T-cell (primary cell): ENCODE measurements at regions not wholly inside any gene's neighbourhood (a gene's known extent, or its start where the extent isn't known, plus 50 kb on each side); places are given as distances from the start of the nearest gene placed in this dataset.
"Not testable (repeated sequence)": the region's sequence is repeated elsewhere in the genome, so short reads cannot be mapped to it uniquely, and the experiment has no call there.

Experiments
- ATAC-seq, 4 experiments: fragments of 200-7000 bp in 3 of 4; fragments of 150-1000 bp in 1 of 4; cut with Tn5 transposase; replicated peaks in 1 of 4; 1 replicate in 3 of 4; 2 replicates in 1 of 4; pipeline ENCODE4 v1.10.0; 2021; ENCODE audit warnings: moderate library complexity in 3 of 4, mild to moderate bottlenecking in 2 of 4, moderate number of reproducible peaks in 1 of 4
- CTCF ChIA-PET, 2 donors: fragments of 300-600 bp; sonication (Branson Sonifier 250); formaldehyde crosslinking; loops; one replicate each; lab custom pipeline; 2022; ENCODE audit warnings: antibody characterized with exemption in 2 of 2; lab: Charles Lee
- POLR2A ChIA-PET, 2 donors: fragments of 300-600 bp; sonication (Branson Sonifier 250); formaldehyde crosslinking; loops; one replicate each; lab custom pipeline; 2022; ENCODE audit warnings: antibody characterized with exemption in 2 of 2; lab: Charles Lee
- DNase-seq, 35 experiments: peaks; one replicate each; pipeline versions ENCODE4 v3.0.0 to v3.0.0-alpha.2; 2013 to 2023
- H3K27ac ChIP-seq: one replicate; pipeline ENCODE4 v1.5.1; 2013; ENCODE audit warnings: low read length
- H3K27me3 ChIP-seq, 2 experiments: replicated peaks in 1 of 2; 1 replicate in 1 of 2; 2 replicates in 1 of 2; pipeline versions ENCODE4 v1.6.1 to v1.7.0; 2013; ENCODE audit warnings: low read length in 1 of 2, mixed read lengths in 1 of 2; ENCODE audit not compliant: control insufficient read depth in 2 of 2, insufficient read depth in 2 of 2; ENCODE audit errors: extremely low read depth in 1 of 2
- H3K36me3 ChIP-seq, 2 donors: 1 replicate in 1 of 2; 2 replicates in 1 of 2; pipeline versions ENCODE4 v1.6.1 to v1.7.0; 2013; ENCODE audit warnings: low read length in 1 of 2; ENCODE audit not compliant: control insufficient read depth in 2 of 2, insufficient read depth in 1 of 2; ENCODE audit errors: extremely low read depth in 1 of 2
- H3K4me1 ChIP-seq, 2 experiments: 1 replicate in 1 of 2; 2 replicates in 1 of 2; pipeline versions ENCODE4 v1.6.1 to v1.7.0; 2013; ENCODE audit warnings: low read length in 2 of 2, mixed read lengths in 1 of 2; ENCODE audit not compliant: insufficient read depth in 2 of 2, control insufficient read depth in 1 of 2; ENCODE audit errors: extremely low read depth in 1 of 2
- H3K4me3 ChIP-seq, 2 donors: 1 replicate in 1 of 2; 2 replicates in 1 of 2; pipeline versions ENCODE4 v1.5.1 to v1.7.0; 2013; ENCODE audit warnings: mild to moderate bottlenecking in 2 of 2, low read length in 1 of 2, moderate library complexity in 1 of 2; ENCODE audit not compliant: control insufficient read depth in 1 of 2; ENCODE audit errors: extremely low read depth in 1 of 2
- H3K9me3 ChIP-seq: 2 replicates; pipeline ENCODE4 v1.7.0; 2013
- H3K27ac Mint-ChIP-seq, 2 donors: one replicate each; pipeline ENCODE4 v1.8.0; 2020 to 2021; ENCODE audit warnings: mild to moderate bottlenecking in 2 of 2, mixed read lengths in 2 of 2
- H3K27me3 Mint-ChIP-seq, 2 donors: one replicate each; pipeline ENCODE4 v1.8.0; 2021 to 2022; ENCODE audit warnings: mixed read lengths in 2 of 2
- H3K36me3 Mint-ChIP-seq: one replicate; pipeline ENCODE4 v1.8.0; 2021; ENCODE audit warnings: mixed read lengths
- H3K4me1 Mint-ChIP-seq, 3 donors: one replicate each; pipeline ENCODE4 v1.8.0; 2020 to 2022; ENCODE audit warnings: mixed read lengths in 3 of 3, mild to moderate bottlenecking in 1 of 3
- H3K4me3 Mint-ChIP-seq, 3 donors: one replicate each; pipeline ENCODE4 v1.8.0; 2020 to 2022; ENCODE audit warnings: mild to moderate bottlenecking in 3 of 3, mixed read lengths in 3 of 3, moderate library complexity in 3 of 3
- H3K9me3 Mint-ChIP-seq, 3 donors: one replicate each; pipeline ENCODE4 v1.8.0; 2020 to 2022; ENCODE audit warnings: mixed read lengths in 3 of 3
- WGBS: methylation state at CpG from one replicate; pipeline ENCODE4 v1.1.5; 2013; ENCODE audit warnings: missing lambda C conversion rate; ENCODE audit not compliant: insufficient coverage; 5-methylcytosine and 5-hydroxymethylcytosine counted together

GRCh38 chr9:113682297-113682771 lies 193.8 kb upstream of the ZNF618 start:
- H3K4me3 ChIP-seq, result no peak overlapping the region
- DNase-seq (peak in 22 of 35 experiments; percentile 6 to 56 (median 18)), ATAC-seq (no peak)
- Mint-ChIP-seq H3K27ac (no peak overlapping the region), H3K36me3 (no peaks in the 10 kb centered on the region), H3K4me1 (peaks cover 0 to 6% (median 2%) of the 10 kb centered on the region in 3 donors), H3K4me3 (no peak overlapping the region), H3K9me3 (no peaks in the 10 kb centered on the region), H3K27me3 (peaks cover 64 to 72% of the 10 kb centered on the region in 2 donors)
- H3K4me1 ChIP-seq, result peaks cover 0 to 4% of the 10 kb centered on the region in 2 experiments
- ChIA-PET CTCF (no interaction called here), POLR2A (no interaction called here)
- no peaks in the 10 kb centered on the region for H3K36me3 ChIP-seq
- peaks cover 0 to 33% of the 10 kb centered on the region in 2 experiments for H3K27me3 ChIP-seq
- 17% methylated on average over 3 of the region's 9 CpGs for WGBS
- no peak overlapping the region for H3K27ac ChIP-seq
- no peaks in the 10 kb centered on the region for H3K9me3 ChIP-seq

DNA sequence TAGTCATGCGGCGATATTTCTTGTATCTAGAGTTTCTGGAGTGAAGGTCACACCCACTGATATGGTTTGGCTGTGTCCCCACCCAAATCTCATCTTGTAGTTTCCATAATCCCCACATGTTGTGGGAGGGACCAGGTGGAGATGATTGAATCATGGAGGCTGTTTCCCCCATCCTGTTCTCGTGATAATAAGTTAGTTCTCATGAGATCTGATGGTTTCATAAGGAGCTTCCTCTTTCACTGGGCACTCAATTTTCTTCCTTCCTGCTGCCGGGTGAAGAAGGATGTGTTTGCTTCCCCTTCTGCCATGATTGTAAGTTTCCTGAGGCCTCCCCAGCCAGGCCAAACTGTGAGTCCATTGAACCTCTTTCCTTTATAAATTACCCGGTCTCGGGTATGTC lies 190.5 kb upstream of the ZNF618 start:
- ATAC-seq, CTCF ChIA-PET: not testable (repeated sequence)

GRCh38 chr9:113687107-113687679 lies 188.9 kb upstream of the ZNF618 start:
- no peak for ATAC-seq
- WGBS, result 21% methylated on average over 1 of the region's 4 CpGs
- ChIA-PET CTCF (no interaction called here), POLR2A (no interaction called here)
- Mint-ChIP-seq H3K36me3 (no peaks in the 10 kb centered on the region), H3K27ac (no peak overlapping the region), H3K4me1 (peaks cover 0 to 10% (median 7%) of the 10 kb centered on the region in 3 donors), H3K9me3 (no peaks in the 10 kb centered on the region), H3K4me3 (no peak overlapping the region), H3K27me3 (peaks cover 52 to 69% of the 10 kb centered on the region in 2 donors)
- Histone ChIP-seq H3K27me3 (peaks cover 7 to 42% of the 10 kb centered on the region in 2 experiments), H3K4me3 (no peak overlapping the region), H3K9me3 (no peaks in the 10 kb centered on the region), H3K27ac (no peak overlapping the region), H3K4me1 (peaks cover 0 to 12% of the 10 kb centered on the region in 2 experiments), H3K36me3 (no peaks in the 10 kb centered on the region)
- DNase-seq, result no peak

More for the DNA sequence above, 190.5 kb upstream of the ZNF618 start:
- Histone ChIP-seq H3K27me3 (peaks cover 7 to 40% of the 10 kb centered on the region in 2 experiments), H3K4me1 (peaks cover 0 to 12% of the 10 kb centered on the region in 2 experiments)
- H3K4me3 ChIP-seq, POLR2A ChIA-PET, H3K9me3 ChIP-seq, DNase-seq, H3K4me3 Mint-ChIP-seq, H3K27ac ChIP-seq, H3K36me3 Mint-ChIP-seq, H3K36me3 ChIP-seq, H3K9me3 Mint-ChIP-seq: not testable (repeated sequence)
- peaks cover 58 to 73% of the 10 kb centered on the region in 2 donors for H3K27me3 Mint-ChIP-seq
- WGBS, result no CpG with 5 or more reads among the region's 6 CpGs
- peak overlapping the region in 1 of 2 donors; percentile 57 for H3K27ac Mint-ChIP-seq
- peaks cover 0 to 10% (median 8%) of the 10 kb centered on the region in 3 donors for H3K4me1 Mint-ChIP-seq

GRCh38 chr9:113687680-113688371 lies 188.3 kb upstream of the ZNF618 start:
- no peaks in the 10 kb centered on the region for H3K36me3 Mint-ChIP-seq
- H3K27ac Mint-ChIP-seq, result no peak overlapping the region
- Histone ChIP-seq H3K27ac (no peak overlapping the region), H3K4me3 (no peak overlapping the region), H3K36me3 (no peaks in the 10 kb centered on the region), H3K4me1 (peaks cover 0 to 12% of the 10 kb centered on the region in 2 experiments), H3K9me3 (no peaks in the 10 kb centered on the region), H3K27me3 (peaks cover 7 to 37% of the 10 kb centered on the region in 2 experiments)
- CTCF ChIA-PET, result no interaction called here
- POLR2A ChIA-PET, result no interaction called here
- 13% methylated on average over 26 of the region's 40 CpGs for WGBS
- H3K4me3 Mint-ChIP-seq, result no peak overlapping the region
- peaks cover 50 to 68% of the 10 kb centered on the region in 2 donors for H3K27me3 Mint-ChIP-seq
- no peak for DNase-seq
- ATAC-seq, result no peak
- no peaks in the 10 kb centered on the region for H3K9me3 Mint-ChIP-seq
- peaks cover 0 to 10% (median 7%) of the 10 kb centered on the region in 3 donors for H3K4me1 Mint-ChIP-seq

DNA sequence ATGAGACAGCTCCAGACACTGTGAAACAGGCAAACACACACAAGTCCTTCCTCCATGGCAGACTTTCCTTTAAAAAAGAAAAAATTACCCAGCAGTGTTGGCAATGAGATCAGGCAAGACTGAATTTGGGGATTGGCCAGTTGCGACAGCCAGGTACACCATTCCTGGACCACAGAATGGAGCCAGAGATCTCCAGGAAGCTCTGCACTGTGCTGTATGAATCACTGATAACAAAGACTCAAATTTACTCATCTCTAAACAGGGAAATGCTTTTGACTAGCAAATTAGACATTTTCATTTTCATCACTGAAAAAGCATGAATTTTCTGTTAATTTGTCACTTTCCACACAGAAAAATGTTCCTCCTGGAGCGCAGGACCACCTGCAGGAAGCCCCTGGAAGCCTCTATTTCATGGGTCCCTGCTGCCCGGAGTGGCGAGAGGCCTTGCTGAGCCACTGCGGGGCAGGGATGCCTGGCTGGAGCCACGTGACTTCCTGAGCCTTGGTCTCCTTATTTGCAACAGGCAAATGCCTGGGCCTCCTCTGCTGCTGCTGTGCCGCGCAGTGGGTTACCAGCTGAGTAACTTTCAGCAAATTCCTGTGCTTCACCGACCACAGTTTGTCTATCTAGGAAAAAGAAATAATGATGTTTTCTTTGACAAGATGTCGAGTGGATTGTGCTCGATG lies 185.9 kb upstream of the ZNF618 start:
- 69% methylated on average over 6 of the region's 11 CpGs for WGBS
- H3K27ac Mint-ChIP-seq, result no peak overlapping the region
- POLR2A ChIA-PET, result no interaction called here

DNA sequence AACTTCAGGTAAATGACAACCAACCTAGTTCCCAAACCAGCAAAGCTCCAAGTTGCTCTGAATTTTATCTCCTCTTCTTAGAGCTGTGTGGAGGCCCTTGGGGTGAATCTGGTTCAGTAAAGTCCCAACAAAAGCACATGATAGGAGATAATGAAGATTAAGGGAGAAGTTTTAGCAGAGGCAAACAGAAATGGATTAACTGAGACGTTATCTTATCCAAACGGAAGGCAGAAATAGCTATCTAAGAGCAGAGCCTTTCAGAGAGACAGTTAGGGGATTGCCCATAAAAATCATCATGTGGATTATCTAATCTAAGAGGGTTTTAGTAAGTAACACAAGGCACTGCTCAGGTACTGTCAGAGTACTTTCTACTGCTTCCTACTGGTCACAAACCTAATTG lies 183.9 kb upstream of the ZNF618 start:
- Mint-ChIP-seq H3K36me3 (no peaks in the 10 kb centered on the region), H3K27ac (no peak overlapping the region), H3K27me3 (peaks cover 27 to 39% of the 10 kb centered on the region in 2 donors), H3K4me3 (no peak overlapping the region), H3K4me1 (peaks cover 12 to 30% (median 26%) of the 10 kb centered on the region in 3 donors), H3K9me3 (peaks cover 0 to 4% (median 0%) of the 10 kb centered on the region in 3 donors)
- WGBS, result 100% methylated on average over 1 of the region's 2 CpGs
- Histone ChIP-seq H3K9me3 (no peaks in the 10 kb centered on the region), H3K27ac (no peak overlapping the region), H3K36me3 (no peaks in the 10 kb centered on the region), H3K4me3 (no peak overlapping the region), H3K27me3 (peaks cover 7 to 24% of the 10 kb centered on the region in 2 experiments), H3K4me1 (peaks cover 0 to 29% of the 10 kb centered on the region in 2 experiments)
- ATAC-seq (no peak), DNase-seq (no peak)
- ChIA-PET POLR2A (no interaction called here), CTCF (no interaction called here)

More for the DNA sequence above, 185.9 kb upstream of the ZNF618 start:
- H3K9me3 Mint-ChIP-seq, result no peaks in the 10 kb centered on the region
- Histone ChIP-seq H3K9me3 (no peaks in the 10 kb centered on the region), H3K27ac (no peak overlapping the region), H3K4me1 (peaks cover 0 to 21% of the 10 kb centered on the region in 2 experiments), H3K4me3 (no peak overlapping the region), H3K36me3 (no peaks in the 10 kb centered on the region), H3K27me3 (peaks cover 7 to 35% of the 10 kb centered on the region in 2 experiments)
- H3K27me3 Mint-ChIP-seq, result peaks cover 44 to 58% of the 10 kb centered on the region in 2 donors
- DNase-seq (no peak), ATAC-seq (no peak)
- CTCF ChIA-PET, result no interaction called here
- peaks cover 4 to 22% (median 13%) of the 10 kb centered on the region in 3 donors for H3K4me1 Mint-ChIP-seq
- H3K36me3 Mint-ChIP-seq, result no peaks in the 10 kb centered on the region
- no peak overlapping the region for H3K4me3 Mint-ChIP-seq
